CD8-positive, alpha-beta memory T cell (primary cell): ENCODE measurements at regions not wholly inside any gene's neighbourhood (a gene's known extent, or its start where the extent isn't known, plus 50 kb on each side); places are given as distances from the start of the nearest gene placed in this dataset.
"Not testable (repeated sequence)": the region's sequence is repeated elsewhere in the genome, so short reads cannot be mapped to it uniquely, and the experiment has no call there.

Experiments used
- CTCF ChIA-PET: fragments of 350-600 bp; sonication (Branson Sonifier 250); formaldehyde crosslinking; loops from one replicate; lab custom pipeline; 2021; ENCODE audit warnings: antibody characterized with exemption; lab: Charles Lee
- POLR2A ChIA-PET: fragments of 350-600 bp; sonication (Branson Sonifier 250); formaldehyde crosslinking; loops from one replicate; lab custom pipeline; 2021; ENCODE audit warnings: antibody characterized with exemption; lab: Charles Lee
- DNase-seq, 5 donors: peaks; one replicate each; pipeline versions ENCODE4 v3.0.0 to v3.0.0-alpha.2; 2020 to 2022; ENCODE audit warnings: mixed read lengths in 1 of 5
- H3K27ac ChIP-seq: one replicate; pipeline ENCODE4 v1.7.0; 2013; ENCODE audit warnings: low read depth, mild to moderate bottlenecking, low read length, moderate library complexity
- H3K27me3 ChIP-seq: 2 replicates; pipeline ENCODE4 v1.7.0; 2013; ENCODE audit warnings: low read length, mild to moderate bottlenecking; ENCODE audit not compliant: insufficient read depth, poor library complexity, severe bottlenecking
- H3K36me3 ChIP-seq: 2 replicates; pipeline ENCODE4 v1.7.0; 2013; ENCODE audit warnings: mild to moderate bottlenecking, low read length, moderate library complexity; ENCODE audit not compliant: insufficient read depth
- H3K4me1 ChIP-seq: 2 replicates; pipeline ENCODE4 v1.7.0; 2013; ENCODE audit warnings: mild to moderate bottlenecking, low read length, moderate library complexity; ENCODE audit not compliant: insufficient read depth
- H3K4me3 ChIP-seq: 2 replicates; pipeline ENCODE4 v1.7.0; 2013; ENCODE audit warnings: mild to moderate bottlenecking, low read length
- H3K9me3 ChIP-seq: 2 replicates; pipeline ENCODE4 v1.7.0; 2013; ENCODE audit warnings: mild to moderate bottlenecking, low read length
- H3K27ac Mint-ChIP-seq, 8 donors: one replicate each; pipeline ENCODE4 v1.8.0; 2020 to 2021; ENCODE audit warnings: mixed read lengths in 8 of 8, mild to moderate bottlenecking in 6 of 8, inconsistent platforms in 3 of 8, moderate library complexity in 3 of 8
- H3K27me3 Mint-ChIP-seq, 2 donors: one replicate each; pipeline ENCODE4 v1.8.0; 2020 to 2021; ENCODE audit warnings: mixed read lengths in 2 of 2, mild to moderate bottlenecking in 1 of 2, moderate library complexity in 1 of 2
- H3K36me3 Mint-ChIP-seq, 3 donors: one replicate each; pipeline ENCODE4 v1.8.0; 2020 to 2021; ENCODE audit warnings: mixed read lengths in 3 of 3, inconsistent platforms in 1 of 3, mild to moderate bottlenecking in 1 of 3
- H3K4me1 Mint-ChIP-seq, 3 donors: one replicate each; pipeline ENCODE4 v1.8.0; 2020 to 2021; ENCODE audit warnings: mixed read lengths in 3 of 3, inconsistent platforms in 1 of 3, mild to moderate bottlenecking in 1 of 3
- H3K4me3 Mint-ChIP-seq, 7 donors: one replicate each; pipeline ENCODE4 v1.8.0; 2020 to 2021; ENCODE audit warnings: mixed read lengths in 7 of 7, mild to moderate bottlenecking in 6 of 7, moderate library complexity in 4 of 7, inconsistent platforms in 2 of 7
- H3K9me3 Mint-ChIP-seq, 5 donors: one replicate each; pipeline ENCODE4 v1.8.0; 2020 to 2022; ENCODE audit warnings: mixed read lengths in 5 of 5, mild to moderate bottlenecking in 3 of 5, moderate library complexity in 2 of 5, inconsistent platforms in 1 of 5

DNA sequence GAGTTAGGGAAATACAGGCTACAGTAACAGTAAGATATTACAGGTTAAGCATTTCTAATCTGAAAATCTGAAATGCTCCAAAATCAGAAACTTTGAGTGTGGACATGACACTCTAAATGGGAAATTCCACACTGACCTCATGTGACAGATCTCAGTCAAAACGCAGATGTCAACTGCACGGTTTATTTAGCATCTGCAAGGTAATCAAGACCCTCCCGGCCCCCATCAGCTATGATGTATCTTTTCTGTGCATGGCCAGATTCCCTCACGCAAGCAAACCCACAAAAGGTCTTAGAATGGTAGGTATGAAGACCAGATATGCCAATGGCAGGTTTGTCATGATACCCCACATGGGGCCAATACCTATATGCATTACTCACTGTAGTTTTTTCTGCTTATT lies 82.8 kb downstream of the COQ2 start:
- peaks cover 2 to 7% (median 4%) of the 10 kb centered on the region in 3 donors for H3K4me1 Mint-ChIP-seq
- Histone ChIP-seq H3K4me3 (no peak overlapping the region), H3K27me3 (no peaks in the 10 kb centered on the region), H3K36me3 (no peaks in the 10 kb centered on the region), H3K9me3 (no peaks in the 10 kb centered on the region), H3K4me1 (no peaks in the 10 kb centered on the region), H3K27ac (no peak overlapping the region)
- POLR2A ChIA-PET = no interaction called here
- H3K9me3 Mint-ChIP-seq = no peaks in the 10 kb centered on the region
- DNase-seq = no peak
- H3K36me3 Mint-ChIP-seq = peaks cover 0 to 8% (median 0%) of the 10 kb centered on the region in 3 donors
- CTCF ChIA-PET = no interaction called here
- H3K27ac Mint-ChIP-seq = no peak overlapping the region
- peaks cover 0 to 2% of the 10 kb centered on the region in 2 donors for H3K27me3 Mint-ChIP-seq
- H3K4me3 Mint-ChIP-seq = no peak overlapping the region

- H3K36me3 Mint-ChIP-seq = peaks cover 0 to 10% (median 0%) of the 10 kb centered on the region in 3 donors
- no peaks in the 10 kb centered on the region for H3K9me3 Mint-ChIP-seq
- no peak overlapping the region for H3K27ac ChIP-seq
- H3K27me3 Mint-ChIP-seq = peaks cover 0 to 2% of the 10 kb centered on the region in 2 donors
- no peaks in the 10 kb centered on the region for H3K4me1 ChIP-seq
- H3K9me3 ChIP-seq = no peaks in the 10 kb centered on the region
- no peaks in the 10 kb centered on the region for H3K27me3 ChIP-seq
- H3K4me3 ChIP-seq = no peak overlapping the region
- no peaks in the 10 kb centered on the region for H3K36me3 ChIP-seq
- no peak overlapping the region for H3K4me3 Mint-ChIP-seq
- peaks cover 6 to 10% (median 6%) of the 10 kb centered on the region in 3 donors for H3K4me1 Mint-ChIP-seq
- no peak overlapping the region for H3K27ac Mint-ChIP-seq
- CTCF ChIA-PET = no interaction called here
- POLR2A ChIA-PET = no interaction called here
- DNase-seq = no peak
Measured at GRCh38 chr4:83197555-83198235, 83.2 kb upstream of the PLAC8 start.

DNA sequence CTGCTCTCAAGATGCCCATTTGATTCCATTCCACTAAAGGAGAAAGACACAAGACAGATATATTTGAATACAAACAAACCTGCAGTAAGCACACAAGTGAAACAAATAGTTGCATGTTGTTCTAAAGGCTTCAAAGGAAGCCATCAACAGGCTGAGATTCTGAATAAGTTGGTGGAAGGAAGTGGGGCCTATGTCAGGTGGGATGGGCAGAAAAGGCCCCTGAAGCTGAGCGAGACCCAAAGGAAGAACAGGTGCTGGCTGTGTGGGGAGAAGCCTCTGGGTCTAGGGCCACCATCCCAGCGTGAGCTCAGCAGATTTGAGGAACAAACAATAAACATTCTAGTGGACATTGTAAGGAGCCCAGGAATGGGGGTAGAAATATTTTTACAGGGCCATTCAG lies 82.4 kb upstream of the PLAC8 start:
- H3K36me3 ChIP-seq = no peaks in the 10 kb centered on the region
- no peak for DNase-seq
- Mint-ChIP-seq H3K4me3 (peak overlapping the region in 1 of 7 donors; percentile 0), H3K36me3 (peaks cover 0 to 10% (median 0%) of the 10 kb centered on the region in 3 donors), H3K4me1 (peaks cover 6 to 10% (median 6%) of the 10 kb centered on the region in 3 donors), H3K27me3 (peaks cover 0 to 5% of the 10 kb centered on the region in 2 donors), H3K9me3 (no peaks in the 10 kb centered on the region), H3K27ac (peak overlapping the region in 2 of 8 donors; percentile 27 to 70)
- ChIA-PET CTCF (no interaction called here), POLR2A (interaction anchor here (0.6 kb wide), 1 partner anchor 87 kb away, joined by 5 read pairs; no protein-coding TSS in a partner anchor)
- no peak overlapping the region for H3K4me3 ChIP-seq
- no peaks in the 10 kb centered on the region for H3K4me1 ChIP-seq
- H3K9me3 ChIP-seq = no peaks in the 10 kb centered on the region
- no peaks in the 10 kb centered on the region for H3K27me3 ChIP-seq
- H3K27ac ChIP-seq = no peak overlapping the region

GRCh38 chr4:83195269-83195668 lies 80.7 kb upstream of the PLAC8 start:
- H3K27ac Mint-ChIP-seq = no peak overlapping the region
- H3K36me3 Mint-ChIP-seq = peaks cover 0 to 10% (median 4%) of the 10 kb centered on the region in 3 donors
- H3K4me3 Mint-ChIP-seq = no peak overlapping the region
- no peaks in the 10 kb centered on the region for H3K9me3 Mint-ChIP-seq
- CTCF ChIA-PET = interaction anchor here (0.8 kb wide), 2 partner anchors 65 to 121 kb away, joined by 3 read pairs; no protein-coding TSS in a partner anchor
- Histone ChIP-seq H3K9me3 (no peaks in the 10 kb centered on the region), H3K4me1 (no peaks in the 10 kb centered on the region), H3K27ac (no peak overlapping the region), H3K36me3 (no peaks in the 10 kb centered on the region), H3K27me3 (no peaks in the 10 kb centered on the region), H3K4me3 (no peak overlapping the region)
- H3K27me3 Mint-ChIP-seq = peaks cover 0 to 3% of the 10 kb centered on the region in 2 donors
- POLR2A ChIA-PET = no interaction called here
- DNase-seq = no peak
- peaks cover 6 to 10% (median 6%) of the 10 kb centered on the region in 3 donors for H3K4me1 Mint-ChIP-seq

DNA sequence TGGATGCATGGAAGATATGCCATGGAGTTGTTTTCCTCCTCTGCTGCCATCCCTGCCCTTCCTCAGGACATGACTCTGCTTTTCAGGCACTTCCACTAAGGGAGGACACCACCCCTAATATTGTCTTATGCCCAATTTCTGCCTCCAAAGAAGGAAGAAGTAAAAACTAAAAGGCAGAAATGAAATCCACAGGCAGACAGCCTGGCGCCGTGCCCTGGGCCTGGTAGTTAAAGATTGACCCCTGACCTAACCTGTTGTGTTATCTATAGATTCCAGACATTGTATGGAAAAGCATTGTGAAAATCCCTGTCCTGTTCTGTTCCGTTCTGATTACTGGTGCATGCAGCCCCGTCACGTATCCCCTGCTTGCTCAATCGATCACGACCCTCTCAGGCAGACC lies 80.1 kb upstream of the PLAC8 start:
- DNase-seq, H3K36me3 Mint-ChIP-seq, H3K4me3 ChIP-seq, H3K27me3 Mint-ChIP-seq, H3K27ac ChIP-seq, POLR2A ChIA-PET, H3K4me3 Mint-ChIP-seq, H3K27me3 ChIP-seq, H3K9me3 Mint-ChIP-seq, H3K27ac Mint-ChIP-seq, H3K9me3 ChIP-seq, H3K36me3 ChIP-seq, H3K4me1 ChIP-seq: not testable (repeated sequence)
- CTCF ChIA-PET = interaction anchor here (0.8 kb wide), 1 partner anchor 66 kb away, joined by 3 read pairs; no protein-coding TSS in a partner anchor
- H3K4me1 Mint-ChIP-seq = peaks cover 11 to 13% (median 12%) of the 10 kb centered on the region in 3 donors

DNA sequence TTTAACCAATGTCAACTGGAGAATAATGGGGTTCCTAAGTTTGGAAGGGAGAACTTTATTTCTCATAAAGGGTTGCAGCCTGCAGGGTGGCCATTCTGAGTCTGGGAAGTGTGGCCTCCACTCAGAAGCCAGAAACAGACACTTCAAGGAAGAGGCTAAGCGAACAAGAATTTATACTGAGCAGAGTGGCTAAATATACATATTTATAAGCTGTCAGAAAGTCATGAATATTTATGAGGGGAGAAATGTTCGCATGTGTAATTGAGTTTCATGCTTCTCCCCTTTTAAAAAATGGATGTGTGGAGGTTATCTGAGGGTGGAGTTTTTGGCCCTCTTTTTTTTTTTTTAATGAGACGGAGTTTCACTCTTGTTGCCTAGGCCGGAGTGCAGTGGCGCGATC lies 78.1 kb upstream of the PLAC8 start:
- Mint-ChIP-seq H3K4me3 (no peak overlapping the region), H3K36me3 (peaks cover 0 to 10% (median 4%) of the 10 kb centered on the region in 3 donors), H3K27me3 (peaks cover 0 to 3% of the 10 kb centered on the region in 2 donors), H3K9me3 (no peaks in the 10 kb centered on the region), H3K4me1 (peaks cover 14 to 28% (median 20%) of the 10 kb centered on the region in 3 donors), H3K27ac (no peak overlapping the region)
- H3K36me3 ChIP-seq = no peaks in the 10 kb centered on the region
- no peaks in the 10 kb centered on the region for H3K4me1 ChIP-seq
- no peak overlapping the region for H3K27ac ChIP-seq
- H3K9me3 ChIP-seq = no peaks in the 10 kb centered on the region
- ChIA-PET POLR2A (interaction anchor here (0.6 kb wide), 1 partner anchor 18 kb away, joined by 3 read pairs; no protein-coding TSS in a partner anchor), CTCF (no interaction called here)
- H3K27me3 ChIP-seq = no peaks in the 10 kb centered on the region
- no peak overlapping the region for H3K4me3 ChIP-seq
- DNase-seq = no peak

DNA sequence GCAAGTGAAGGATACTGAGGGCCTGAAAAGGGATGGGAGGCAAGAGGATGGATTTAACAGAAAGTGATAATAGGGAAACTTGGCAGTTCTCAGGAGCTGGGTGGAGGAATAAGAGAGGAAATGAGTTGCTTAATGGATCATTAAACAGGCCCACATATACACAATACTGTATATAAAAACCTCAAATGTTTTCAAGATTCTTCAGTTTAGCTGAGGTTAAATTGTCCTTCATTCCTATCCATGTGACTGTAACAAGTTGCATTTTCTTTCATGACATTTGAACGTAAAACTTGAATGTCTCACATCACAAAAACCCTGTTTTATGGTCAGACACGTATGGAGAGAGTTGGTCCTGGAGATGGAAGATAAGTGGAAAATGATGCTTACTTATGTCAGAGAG lies 76.5 kb upstream of the PLAC8 start:
- no peak for DNase-seq
- CTCF ChIA-PET = no interaction called here
- no peak overlapping the region for H3K4me3 ChIP-seq
- H3K27ac ChIP-seq = no peak overlapping the region
- H3K9me3 Mint-ChIP-seq = no peaks in the 10 kb centered on the region
- H3K4me3 Mint-ChIP-seq = no peak overlapping the region
- POLR2A ChIA-PET = no interaction called here
- peaks cover 0 to 4% (median 0%) of the 10 kb centered on the region in 3 donors for H3K36me3 Mint-ChIP-seq
- H3K27ac Mint-ChIP-seq = peak overlapping the region in 1 of 8 donors; percentile 52
- no peaks in the 10 kb centered on the region for H3K36me3 ChIP-seq
- H3K27me3 ChIP-seq = no peaks in the 10 kb centered on the region
- peaks cover 0 to 3% of the 10 kb centered on the region in 2 donors for H3K27me3 Mint-ChIP-seq
- no peaks in the 10 kb centered on the region for H3K4me1 ChIP-seq
- H3K9me3 ChIP-seq = no peaks in the 10 kb centered on the region
- peaks cover 4 to 23% (median 14%) of the 10 kb centered on the region in 3 donors for H3K4me1 Mint-ChIP-seq

GRCh38 chr4:83189631-83190136 lies 75.2 kb upstream of the PLAC8 start:
- H3K9me3 Mint-ChIP-seq = no peaks in the 10 kb centered on the region
- ChIA-PET POLR2A (no interaction called here), CTCF (interaction anchor here (0.7 kb wide), 1 partner anchor 24 kb away, joined by 3 read pairs; no protein-coding TSS in a partner anchor)
- no peaks in the 10 kb centered on the region for H3K36me3 ChIP-seq
- H3K27me3 ChIP-seq = no peaks in the 10 kb centered on the region
- no peak overlapping the region for H3K4me3 Mint-ChIP-seq
- H3K27ac Mint-ChIP-seq = peak overlapping the region in 1 of 8 donors; percentile 14
- no peaks in the 10 kb centered on the region for H3K9me3 ChIP-seq
- H3K27ac ChIP-seq = no peak overlapping the region
- peaks cover 0 to 4% (median 0%) of the 10 kb centered on the region in 3 donors for H3K36me3 Mint-ChIP-seq
- no peaks in the 10 kb centered on the region for H3K4me1 ChIP-seq
- no peak for DNase-seq
- H3K4me1 Mint-ChIP-seq = peaks cover 4 to 23% (median 14%) of the 10 kb centered on the region in 3 donors
- H3K27me3 Mint-ChIP-seq = peaks cover 0 to 3% of the 10 kb centered on the region in 2 donors
- no peak overlapping the region for H3K4me3 ChIP-seq
